OCI-LY3 (cell line): ENCODE measurements at regions not wholly inside any gene's neighbourhood (a gene's known extent, or its start where the extent isn't known, plus 50 kb on each side); places are given as distances from the start of the nearest gene placed in this dataset.

ENCODE experiments used
- H2AFZ ChIP-seq: fragments of 200-600, 300-600 bp; shearing (Covaris generic); 2 replicates; pipeline ENCODE4 v1.6.0; 2014; ENCODE audit warnings: antibody characterized with exemption, low read depth, low read length
- H3K27ac ChIP-seq: fragments of 200-600, 300-600 bp; sonication (generic); 2 replicates; pipeline ENCODE4 v1.5.1; 2014; ENCODE audit warnings: mild to moderate bottlenecking, low read length, moderate library complexity, mixed read lengths
- H3K27me3 ChIP-seq: fragments of 200-600, 300-600 bp; sonication (generic); 2 replicates; pipeline ENCODE4 v1.6.1; 2014; ENCODE audit warnings: low read depth, low read length, mixed read lengths
- H3K36me3 ChIP-seq: fragments of 200-600, 300-600 bp; sonication (generic); replicated peaks from 2 replicates; pipeline ENCODE3; 2014; ENCODE audit warnings: low read depth, low read length, mixed read lengths
- H3K4me1 ChIP-seq: fragments of 300-600, 200-600 bp; sonication (generic); 2 replicates; pipeline ENCODE4 v1.6.1; 2014; ENCODE audit warnings: low read length, mixed read lengths
- H3K4me2 ChIP-seq: fragments of 200-600, 300-600 bp; sonication (generic); 2 replicates; pipeline ENCODE4 v1.6.1; 2014; ENCODE audit warnings: low read length, mixed read lengths
- H3K4me3 ChIP-seq: fragments of 300-600, 200-600 bp; sonication (generic); 2 replicates; pipeline ENCODE4 v1.5.1; 2014; ENCODE audit warnings: antibody characterized with exemption, mild to moderate bottlenecking, low read length, moderate library complexity
- H3K79me2 ChIP-seq: fragments of 300-600, 200-600 bp; shearing (Covaris generic); 2 replicates; pipeline ENCODE4 v1.6.1; 2014; ENCODE audit warnings: mild to moderate bottlenecking, low read length, mixed read lengths
- H3K9ac ChIP-seq: fragments of 300-600, 200-600 bp; shearing (Covaris generic); 2 replicates; pipeline ENCODE4 v1.6.0; 2014; ENCODE audit warnings: mild to moderate bottlenecking, low read length, moderate library complexity
- H3K9me3 ChIP-seq: fragments of 200-600, 300-600 bp; shearing (Covaris generic); 2 replicates; pipeline ENCODE4 v1.6.1; 2014; ENCODE audit warnings: low read length, mixed read lengths; ENCODE audit not compliant: insufficient read depth
- H4K20me1 ChIP-seq: fragments of 200-600, 300-600 bp; sonication (generic); 2 replicates; pipeline ENCODE4 v1.6.1; 2016; ENCODE audit warnings: low read length, mixed read lengths; ENCODE audit not compliant: insufficient read depth
- CTCF ChIP-seq: fragments of 200-600, 300-600 bp; sonication (generic); IDR thresholded peaks from 2 replicates; pipeline ENCODE4 v1.5.1; 2014; ENCODE audit warnings: antibody characterized with exemption, low read length, low read depth
- EZH2phosphoT487 ChIP-seq: fragments of 200-600 bp; shearing (Covaris generic); IDR thresholded peaks from 2 replicates; pipeline ENCODE4 v1.6.1; 2018; ENCODE audit warnings: antibody characterized with exemption, mixed run types, low read depth

GRCh38 chr2:8154936-8155335, 526.9 kb upstream of the ID2 start:
- Histone ChIP-seq H3K27ac (no peak overlapping the region), H3K36me3 (no peaks in the 10 kb centered on the region), H2AFZ (no peak overlapping the region), H3K9me3 (no peaks in the 10 kb centered on the region), H3K4me2 (no peak overlapping the region), H3K9ac (no peak overlapping the region), H3K4me1 (peaks cover 39% of the 10 kb centered on the region), H3K79me2 (no peaks in the 10 kb centered on the region), H3K27me3 (0 out of 2 replicates have a peak, but pooled peaks cover 3% of the 10 kb centered on the region), H3K4me3 (no peak overlapping the region), H4K20me1 (no peaks in the 10 kb centered on the region)
- TF ChIP-seq CTCF (no peak), EZH2phosphoT487 (no peak)

- Histone ChIP-seq H3K4me2 (no peak overlapping the region), H3K79me2 (no peaks in the 10 kb centered on the region), H3K9me3 (no peaks in the 10 kb centered on the region), H4K20me1 (no peaks in the 10 kb centered on the region), H3K9ac (no peak overlapping the region), H3K4me1 (peaks cover 39% of the 10 kb centered on the region), H3K4me3 (no peak overlapping the region), H3K27ac (no peak overlapping the region), H3K36me3 (no peaks in the 10 kb centered on the region), H3K27me3 (no peaks in the 10 kb centered on the region), H2AFZ (no peak overlapping the region)
- no peak for TF ChIP-seq EZH2phosphoT487
- TF ChIP-seq CTCF = no peak
Measured at GRCh38 chr2:8157621-8158430, 524.0 kb upstream of the ID2 start.

GRCh38 chr2:8158711-8159110, 523.1 kb upstream of the ID2 start:
- peaks cover 30% of the 10 kb centered on the region for H3K4me1 ChIP-seq
- no peaks in the 10 kb centered on the region for H3K36me3 ChIP-seq
- no peaks in the 10 kb centered on the region for H3K79me2 ChIP-seq
- TF ChIP-seq EZH2phosphoT487 (no peak), CTCF (no peak)
- H4K20me1 ChIP-seq = no peaks in the 10 kb centered on the region
- H3K27me3 ChIP-seq = no peaks in the 10 kb centered on the region
- no peak overlapping the region for H3K4me3 ChIP-seq
- H3K9me3 ChIP-seq = no peaks in the 10 kb centered on the region
- H3K27ac ChIP-seq = no peak overlapping the region
- H3K9ac ChIP-seq = no peak overlapping the region
- H2AFZ ChIP-seq = no peak overlapping the region
- no peak overlapping the region for H3K4me2 ChIP-seq

- Histone ChIP-seq H3K27ac (peak overlapping the region; percentile 45), H3K9ac (peak overlapping the region; percentile 18; the same call in 1 of the 2 replicates), H3K79me2 (no peaks in the 10 kb centered on the region), H4K20me1 (no peaks in the 10 kb centered on the region), H3K4me1 (peaks cover 27% of the 10 kb centered on the region), H3K4me2 (peak overlapping the region; percentile 59), H3K36me3 (no peaks in the 10 kb centered on the region), H3K4me3 (no peak overlapping the region), H3K27me3 (no peaks in the 10 kb centered on the region), H3K9me3 (no peaks in the 10 kb centered on the region), H2AFZ (peak overlapping the region; percentile 64)
- no peak for TF ChIP-seq EZH2phosphoT487
Measured at GRCh38 chr2:8159211-8159965, 522.5 kb upstream of the ID2 start.
